ENCODE measurements at regions not wholly inside any gene's neighbourhood (a gene's known extent, or its start where the extent isn't known, plus 50 kb on each side); places are given as distances from the start of the nearest gene placed in this dataset.

DNA sequence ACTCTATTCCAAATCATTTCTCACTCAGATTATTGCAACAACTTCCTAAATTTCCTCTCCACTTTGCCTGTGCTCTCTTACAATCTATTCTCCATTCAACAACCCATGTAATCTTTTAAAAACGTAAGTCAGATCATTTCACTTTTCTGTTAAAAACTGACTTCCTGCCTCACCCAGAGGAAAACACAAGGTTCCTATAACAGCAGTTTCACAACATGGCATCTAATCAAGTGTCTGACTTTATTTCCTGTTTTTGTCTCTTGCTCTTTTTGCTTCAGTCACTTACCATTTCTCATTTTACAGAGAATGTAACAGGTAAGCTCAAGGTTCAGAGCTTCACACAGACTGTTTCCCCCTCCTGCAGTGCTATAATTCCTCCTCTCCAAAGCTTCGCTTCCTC, 560.7 kb downstream of the LRRIQ3 start:
- TF ChIP-seq GATA3 (IDR thresholded peaks at IDR 0.05; ENCODE audit: low read depth, low read length) (no peak), GATA2 (IDR thresholded peaks at IDR 0.05; ENCODE audit: low read depth, low read length) (no peak)

All from SH-SY5Y (cell line).